PC-9 (cell line): ENCODE measurements at regions not wholly inside any gene's neighbourhood (a gene's known extent, or its start where the extent isn't known, plus 50 kb on each side); places are given as distances from the start of the nearest gene placed in this dataset.

Source experiments
- BruUV-seq: library from RNA; stranded (reverse); fragments of 400-500 nt; replicated peaks from 2 replicates; lab custom pipeline; 2021; lab: Mats Ljungman, UMichigan
- CTCF ChIA-PET: fragments of 300-600 bp; sonication (Branson Sonifier 250); formaldehyde crosslinking; loops from one replicate; lab custom pipeline; 2022; ENCODE audit warnings: antibody characterized with exemption; lab: Charles Lee
- POLR2A ChIA-PET: fragments of 300-600 bp; sonication (Branson Sonifier 250); formaldehyde crosslinking; loops from one replicate; lab custom pipeline; 2022; ENCODE audit warnings: antibody characterized with exemption; ENCODE audit not compliant: unreplicated experiment; lab: Charles Lee
- DNase-seq, 2 experiments: peaks; one replicate each; pipeline versions ENCODE4 v3.0.0 to v3.0.0-alpha.2; 2015 to 2022; ENCODE audit warnings: mixed read lengths in 1 of 2
- H2AFZ ChIP-seq: fragments of 200-600 bp; sonication (generic); 2 replicates; pipeline ENCODE4 v1.8.1; 2017; ENCODE audit warnings: antibody characterized with exemption
- H3F3A ChIP-seq: fragments of 200-600 bp; sonication (generic); 2 replicates; pipeline ENCODE4 v1.8.1; 2017; ENCODE audit warnings: antibody characterized with exemption, mild to moderate bottlenecking, low read depth; ENCODE audit not compliant: insufficient read depth
- H3K27ac ChIP-seq: fragments of 200-600 bp; sonication (generic); 2 replicates; pipeline ENCODE4 v1.6.1; 2016; ENCODE audit warnings: mixed run types
- H3K27me3 ChIP-seq: fragments of 200-600 bp; sonication (generic); 2 replicates; pipeline ENCODE4 v1.6.1; 2016; ENCODE audit warnings: low read depth, mixed run types; ENCODE audit not compliant: insufficient read depth
- H3K36me3 ChIP-seq: fragments of 200-600 bp; sonication (generic); 2 replicates; pipeline ENCODE4 v1.6.1; 2016; ENCODE audit warnings: low read depth, mixed run types
- H3K4me1 ChIP-seq: fragments of 200-600 bp; sonication (generic); replicated peaks from 2 replicates; pipeline ENCODE4 v1.6.1; 2016; ENCODE audit warnings: mixed run types; ENCODE audit not compliant: insufficient read depth
- H3K4me2 ChIP-seq: fragments of 200-600 bp; sonication (generic); 2 replicates; pipeline ENCODE4 v1.6.1; 2017; ENCODE audit warnings: mixed run types
- H3K4me3 ChIP-seq: fragments of 200-600 bp; sonication (generic); 2 replicates; pipeline ENCODE4 v1.6.1; 2016; ENCODE audit warnings: mixed run types
- H3K79me2 ChIP-seq: fragments of 200-600 bp; sonication (generic); 2 replicates; pipeline ENCODE4 v1.6.1; 2017; ENCODE audit warnings: low read depth, mixed run types
- H3K9me2 ChIP-seq: fragments of 200-600 bp; sonication (generic); 2 replicates; pipeline ENCODE4 v1.8.1; 2017; ENCODE audit warnings: mild to moderate bottlenecking; ENCODE audit not compliant: insufficient read depth
- H3K9me3 ChIP-seq: fragments of 200-600 bp; sonication (generic); 2 replicates; pipeline ENCODE4 v1.8.1; 2016; ENCODE audit warnings: low read depth; ENCODE audit not compliant: insufficient read depth
- H4K20me1 ChIP-seq: fragments of 200-600 bp; sonication (generic); 2 replicates; pipeline ENCODE4 v1.8.1; 2017; ENCODE audit not compliant: insufficient read depth
- EZH2 ChIP-seq: fragments of 200-600 bp; sonication (generic); IDR thresholded peaks from 2 replicates; pipeline ENCODE4 v1.8.0; 2017; ENCODE audit warnings: antibody characterized with exemption, low read depth
- intact Hi-C: fragments of 100-400 bp; cut with micrococcal nuclease; formaldehyde crosslinking; loops from one replicate; pipeline ENCODE4 v1.10.0; 2022; ENCODE audit not compliant: unreplicated experiment
- TF ChIP-seq, protein P1 (sequence below): fragments of 200-600 bp; sonication (generic); conservative IDR thresholded peaks from 2 replicates; pipeline ENCODE4 v1.6.1; 2017; ENCODE audit warnings: mixed run types, antibody characterized with exemption, mild to moderate bottlenecking, moderate library complexity

GRCh38 chr11:71373791-71374454, 74.3 kb downstream of the DHCR7 start:
- no peaks in the 10 kb centered on the region for H3K36me3 ChIP-seq
- intact Hi-C loops = no loop called here
- H3K79me2 ChIP-seq = no peaks in the 10 kb centered on the region
- peaks cover 46% of the 10 kb centered on the region for H3K27me3 ChIP-seq
- ChIA-PET CTCF (interaction anchor here (0.5 kb wide), 1 partner anchor 47 kb away, joined by 3 read pairs; no protein-coding TSS in a partner anchor), POLR2A (no interaction called here)
- H2AFZ ChIP-seq = no peak overlapping the region
- no peak overlapping the region for H3K4me3 ChIP-seq
- no peaks in the 10 kb centered on the region for H4K20me1 ChIP-seq
- TF ChIP-seq, protein P1, sequence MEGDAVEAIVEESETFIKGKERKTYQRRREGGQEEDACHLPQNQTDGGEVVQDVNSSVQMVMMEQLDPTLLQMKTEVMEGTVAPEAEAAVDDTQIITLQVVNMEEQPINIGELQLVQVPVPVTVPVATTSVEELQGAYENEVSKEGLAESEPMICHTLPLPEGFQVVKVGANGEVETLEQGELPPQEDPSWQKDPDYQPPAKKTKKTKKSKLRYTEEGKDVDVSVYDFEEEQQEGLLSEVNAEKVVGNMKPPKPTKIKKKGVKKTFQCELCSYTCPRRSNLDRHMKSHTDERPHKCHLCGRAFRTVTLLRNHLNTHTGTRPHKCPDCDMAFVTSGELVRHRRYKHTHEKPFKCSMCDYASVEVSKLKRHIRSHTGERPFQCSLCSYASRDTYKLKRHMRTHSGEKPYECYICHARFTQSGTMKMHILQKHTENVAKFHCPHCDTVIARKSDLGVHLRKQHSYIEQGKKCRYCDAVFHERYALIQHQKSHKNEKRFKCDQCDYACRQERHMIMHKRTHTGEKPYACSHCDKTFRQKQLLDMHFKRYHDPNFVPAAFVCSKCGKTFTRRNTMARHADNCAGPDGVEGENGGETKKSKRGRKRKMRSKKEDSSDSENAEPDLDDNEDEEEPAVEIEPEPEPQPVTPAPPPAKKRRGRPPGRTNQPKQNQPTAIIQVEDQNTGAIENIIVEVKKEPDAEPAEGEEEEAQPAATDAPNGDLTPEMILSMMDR = no peak
- no peak for TF ChIP-seq EZH2
- no peaks in the 10 kb centered on the region for H3K4me1 ChIP-seq
- no TSS peak for BruUV-seq
- no peak overlapping the region for H3K27ac ChIP-seq
- no peak for DNase-seq
- H3K9me2 ChIP-seq = no peaks in the 10 kb centered on the region
- H3F3A ChIP-seq = no peaks in the 10 kb centered on the region
- no peak overlapping the region for H3K4me2 ChIP-seq
- no peaks in the 10 kb centered on the region for H3K9me3 ChIP-seq

- Histone ChIP-seq H3K4me3 (no peak overlapping the region), H4K20me1 (no peaks in the 10 kb centered on the region), H3F3A (no peaks in the 10 kb centered on the region), H3K9me3 (no peaks in the 10 kb centered on the region), H2AFZ (no peak overlapping the region), H3K27ac (no peak overlapping the region), H3K9me2 (no peaks in the 10 kb centered on the region), H3K4me2 (no peak overlapping the region), H3K27me3 (peaks cover 50% of the 10 kb centered on the region), H3K4me1 (no peaks in the 10 kb centered on the region), H3K79me2 (no peaks in the 10 kb centered on the region), H3K36me3 (no peaks in the 10 kb centered on the region)
- ChIA-PET POLR2A (interaction anchor here (0.6 kb wide), 1 partner anchor 51 kb away, joined by 5 read pairs; no protein-coding TSS in a partner anchor), CTCF (no interaction called here)
- DNase-seq = no peak
- intact Hi-C loops = no loop called here
- TF ChIP-seq EZH2 = no peak
- TF ChIP-seq, protein P1 = peak; percentile 48; the same call in 1 of the 2 replicates
- BruUV-seq = no TSS peak
Measured at GRCh38 chr11:71372693-71373657, 75.2 kb downstream of the DHCR7 start.

- CTCF ChIA-PET = interaction anchor here (0.6 kb wide), 1 partner anchor 1835 kb away, joined by 4 read pairs; no protein-coding TSS in a partner anchor
- peaks cover 47% of the 10 kb centered on the region for H3K27me3 ChIP-seq
- no peaks in the 10 kb centered on the region for H4K20me1 ChIP-seq
- H2AFZ ChIP-seq = no peak overlapping the region
- no TSS peak for BruUV-seq
- no peak for DNase-seq
- H3K4me3 ChIP-seq = no peak overlapping the region
- POLR2A ChIA-PET = no interaction called here
- H3K4me2 ChIP-seq = no peak overlapping the region
- H3K9me3 ChIP-seq = no peaks in the 10 kb centered on the region
- TF ChIP-seq EZH2 = no peak
- TF ChIP-seq, protein P1 = no peak
- H3K27ac ChIP-seq = no peak overlapping the region
- no peaks in the 10 kb centered on the region for H3F3A ChIP-seq
- no peaks in the 10 kb centered on the region for H3K4me1 ChIP-seq
- H3K79me2 ChIP-seq = no peaks in the 10 kb centered on the region
- H3K36me3 ChIP-seq = no peaks in the 10 kb centered on the region
- intact Hi-C loops = no loop called here
- H3K9me2 ChIP-seq = no peaks in the 10 kb centered on the region
Measured at GRCh38 chr11:71371674-71372069, 76.5 kb downstream of the DHCR7 start.
